Epidermal melanocyte (primary cell): ENCODE measurements at regions not wholly inside any gene's neighbourhood (a gene's known extent, or its start where the extent isn't known, plus 50 kb on each side); places are given as distances from the start of the nearest gene placed in this dataset.
"Not testable (repeated sequence)": the region's sequence is repeated elsewhere in the genome, so short reads cannot be mapped to it uniquely, and the experiment has no call there.

Experiments
- DNase-seq: peaks from one replicate; pipeline ENCODE4 v3.0.0; 2011; ENCODE audit warnings: low spot score; ENCODE audit not compliant: insufficient read length

DNA sequence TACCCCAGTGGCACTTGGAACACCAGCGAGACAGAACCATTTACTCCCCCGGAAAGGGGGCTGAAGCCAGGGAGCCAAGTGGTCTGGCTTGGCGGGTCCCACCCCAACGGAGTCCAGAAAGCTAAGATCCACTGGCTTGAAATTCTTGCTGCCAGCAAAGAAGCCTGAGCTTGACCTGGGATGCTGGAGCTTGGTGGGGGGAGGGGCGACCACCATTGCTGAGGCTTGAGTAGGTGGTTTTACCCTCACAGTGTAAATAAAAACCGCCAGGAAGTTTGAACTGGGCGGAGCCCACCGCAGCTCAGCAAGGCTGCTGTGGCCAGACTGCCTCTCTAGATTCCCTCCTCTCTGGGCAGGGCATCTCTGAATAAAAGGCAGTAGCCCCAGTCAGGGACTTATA, 62.8 kb downstream of the RPS24 start:
- DNase-seq, result not testable (repeated sequence)

DNA sequence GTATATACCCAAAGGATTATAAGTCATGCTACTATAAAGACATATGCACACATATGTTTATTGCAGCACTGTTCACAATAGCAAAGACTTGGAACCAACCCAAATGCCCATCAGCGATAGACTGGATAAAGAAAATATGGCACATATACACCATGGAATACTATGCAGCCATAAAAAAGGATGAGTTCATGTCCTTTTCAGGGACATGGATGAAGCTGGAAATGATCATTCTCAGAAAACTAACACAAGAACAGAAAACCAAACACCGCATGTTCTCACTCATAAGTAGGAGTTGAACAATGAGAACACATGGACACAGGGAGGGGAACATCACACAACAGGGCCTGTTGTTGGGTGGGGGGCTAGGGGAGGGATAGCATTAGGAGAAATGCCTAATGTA, 68.9 kb downstream of the RPS24 start:
- not testable (repeated sequence) for DNase-seq

GRCh38 chr10:78109210-78109609, 75.5 kb downstream of the RPS24 start:
- DNase-seq, result no peak

- no peak for DNase-seq
Measured at GRCh38 chr10:78115135-78115853, 81.6 kb downstream of the RPS24 start.

- no peak for DNase-seq
Measured at GRCh38 chr10:78116361-78116760, 82.7 kb downstream of the RPS24 start.

GRCh38 chr10:78118591-78118990, 84.9 kb downstream of the RPS24 start:
- DNase-seq, result no peak

DNA sequence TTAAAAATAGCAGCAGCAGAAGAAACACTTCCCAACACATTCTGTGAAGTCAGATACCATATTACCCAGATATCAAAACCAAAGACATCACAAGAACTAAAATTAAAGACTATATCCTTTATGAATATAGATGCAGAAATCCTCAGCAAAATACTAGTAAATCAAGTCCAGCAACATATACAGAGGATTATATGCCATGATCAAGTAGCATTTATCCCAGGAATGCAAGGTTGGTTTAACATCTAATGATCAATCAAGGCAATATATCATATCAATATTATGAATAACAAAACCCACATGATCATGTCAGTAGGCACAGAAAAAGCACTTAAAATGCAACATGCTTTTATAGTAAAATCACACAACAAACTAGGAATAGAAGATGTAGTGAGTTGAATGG, 88.1 kb downstream of the RPS24 start:
- DNase-seq, result no peak

GRCh38 chr10:78124167-78124566, 90.5 kb downstream of the RPS24 start:
- no peak for DNase-seq

DNA sequence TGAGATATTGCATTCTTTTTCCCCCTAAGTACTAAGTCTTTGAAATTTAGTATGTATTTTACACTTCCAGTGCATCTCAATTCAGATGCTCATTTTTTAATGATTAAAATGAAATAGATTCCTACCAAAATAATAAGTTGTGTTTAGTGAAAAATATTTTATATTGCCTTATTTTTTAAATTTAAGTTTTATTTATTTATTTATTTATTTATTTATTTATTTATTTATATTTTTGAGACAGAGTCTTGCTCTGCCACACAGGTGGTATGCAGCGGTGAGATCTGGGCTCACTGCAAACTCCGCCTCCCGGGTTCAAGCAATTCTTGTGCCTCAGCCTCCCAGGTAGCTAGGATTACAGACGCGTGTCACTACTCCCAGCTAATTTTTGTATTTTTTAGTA, 95.5 kb downstream of the RPS24 start:
- DNase-seq, result no peak

GRCh38 chr10:78130966-78131710, 97.5 kb downstream of the RPS24 start:
- DNase-seq, result no peak

DNA sequence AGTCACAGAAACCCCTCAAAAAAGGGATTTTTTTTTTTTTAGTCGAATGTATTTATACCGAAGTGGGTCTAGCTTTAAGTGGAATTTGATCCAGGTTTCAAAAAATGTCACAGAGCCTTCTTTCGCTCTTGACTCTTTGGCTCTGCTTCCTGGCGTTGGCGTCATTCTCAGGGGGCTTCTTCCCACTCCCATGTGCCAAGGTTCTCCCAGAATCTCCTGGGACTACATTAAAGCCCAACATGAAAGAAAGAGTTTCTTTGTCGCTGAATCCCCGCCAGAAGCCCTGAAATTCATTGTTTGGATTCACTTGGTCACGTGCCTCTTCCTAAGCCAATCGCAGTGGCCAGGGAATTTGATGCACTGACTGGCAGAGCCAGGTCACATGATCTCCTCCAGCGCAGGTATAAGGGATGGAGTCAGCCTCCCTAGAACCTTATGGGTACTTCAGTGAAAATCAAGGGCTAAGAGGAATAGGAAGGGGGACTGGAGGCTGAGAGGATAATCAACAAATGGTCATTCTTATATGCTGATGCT, 101.2 kb downstream of the RPS24 start:
- no peak for DNase-seq

DNA sequence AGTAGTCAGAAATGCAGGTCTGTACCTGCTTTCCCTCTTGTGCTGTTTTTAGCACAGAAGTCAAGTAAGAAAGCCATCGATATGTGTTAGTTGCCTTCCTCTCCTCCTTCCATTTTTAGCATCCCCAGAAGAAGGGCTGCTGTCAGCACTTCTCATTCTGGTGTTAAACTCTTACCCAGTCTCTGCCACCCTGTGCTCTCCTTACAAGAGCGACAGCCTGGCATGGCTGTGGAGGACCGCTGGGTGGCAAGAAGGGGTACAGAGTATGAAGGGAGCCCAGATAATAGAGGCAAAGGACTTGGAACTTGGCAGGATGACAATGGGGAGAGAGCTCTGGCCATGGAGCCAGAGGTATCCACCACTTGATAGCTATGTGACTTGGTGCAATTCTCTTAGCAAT, 103.5 kb downstream of the RPS24 start:
- DNase-seq, result no peak

DNA sequence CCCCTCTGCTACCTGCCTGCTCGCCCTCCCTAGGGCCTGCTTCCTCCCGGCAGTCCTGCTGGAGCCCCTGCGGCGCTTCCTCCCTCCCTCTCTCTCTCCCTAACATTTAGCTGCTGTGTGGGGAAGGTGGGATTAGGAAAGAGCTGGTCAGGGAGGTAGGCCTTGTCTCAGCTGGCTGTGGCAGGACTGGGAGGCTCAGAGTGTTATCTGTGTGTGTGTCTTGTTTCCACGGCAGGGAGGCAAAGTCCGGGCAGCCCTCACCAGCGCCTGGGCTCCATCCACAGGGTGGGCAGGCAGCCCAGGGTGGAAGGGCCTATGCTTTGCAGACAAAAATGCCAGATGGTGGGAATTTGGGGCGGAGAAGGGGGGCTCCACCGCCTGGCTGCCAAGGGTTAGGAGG, 105.7 kb downstream of the RPS24 start:
- DNase-seq, result no peak

DNA sequence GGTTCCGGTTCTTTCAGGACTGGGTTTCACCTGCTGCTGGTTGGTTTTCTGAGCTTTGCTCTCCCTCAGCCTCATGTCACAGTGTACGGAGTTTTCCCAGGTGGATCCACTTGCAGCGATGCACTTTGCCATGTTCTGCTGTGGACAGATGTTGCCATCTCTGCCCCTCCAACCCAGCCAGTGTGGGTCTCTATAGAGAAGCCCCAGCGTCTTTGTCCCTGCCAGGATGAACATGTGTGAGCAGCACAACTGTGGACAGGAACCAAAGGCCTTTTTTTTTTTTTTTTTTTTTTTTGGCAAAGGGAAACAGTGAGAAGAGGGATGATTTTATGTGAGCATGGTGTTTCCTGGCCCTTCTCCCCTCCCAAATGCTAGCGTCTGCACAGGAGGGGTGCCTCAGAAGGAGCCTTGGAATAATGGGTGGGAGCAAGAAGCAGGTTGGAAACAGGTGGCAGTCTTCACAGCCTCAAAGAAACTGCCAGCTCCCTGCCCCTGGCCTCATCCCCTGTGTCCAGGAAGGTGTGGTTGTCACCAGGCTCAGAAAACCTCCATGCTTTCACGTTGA, 106.5 kb downstream of the RPS24 start:
- no peak for DNase-seq

DNA sequence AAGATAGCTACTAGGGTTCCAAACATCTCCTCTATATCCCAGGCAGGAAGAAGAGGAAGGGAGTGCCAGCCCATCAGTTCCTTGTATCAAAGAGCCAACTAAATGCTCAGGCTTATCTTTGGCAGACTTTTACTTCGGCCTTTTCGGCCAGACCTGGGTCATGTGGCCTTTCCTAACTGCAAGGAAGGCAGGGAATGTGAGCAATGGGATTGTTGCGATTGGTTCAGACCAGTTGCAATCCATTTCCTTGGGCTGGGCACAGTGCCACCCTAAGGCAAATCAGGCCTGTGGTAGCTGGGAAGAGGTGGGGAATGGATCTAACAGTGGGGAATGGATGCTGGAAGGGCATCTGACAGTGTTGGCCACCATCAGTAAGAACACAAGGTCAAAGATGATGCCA, 109.9 kb downstream of the RPS24 start:
- no peak for DNase-seq

DNA sequence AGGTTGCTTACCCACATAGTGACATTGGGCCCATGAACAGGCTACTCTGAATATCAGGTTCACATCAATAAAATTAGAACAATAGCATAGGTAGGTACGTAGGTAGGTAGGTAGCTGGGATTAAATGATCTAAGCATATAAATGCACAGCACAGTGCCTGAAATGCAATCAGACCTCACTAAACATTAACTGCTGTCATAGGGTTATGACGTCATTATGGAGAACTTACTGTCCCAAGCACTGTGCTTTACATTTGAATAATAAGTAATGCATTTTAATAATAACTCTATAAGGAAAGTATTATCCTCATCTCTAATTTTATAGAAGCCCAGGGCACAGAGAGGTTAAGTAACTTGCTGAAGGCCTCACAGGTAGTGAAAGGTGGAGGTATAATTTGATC, 112.5 kb downstream of the RPS24 start:
- no peak for DNase-seq

DNA sequence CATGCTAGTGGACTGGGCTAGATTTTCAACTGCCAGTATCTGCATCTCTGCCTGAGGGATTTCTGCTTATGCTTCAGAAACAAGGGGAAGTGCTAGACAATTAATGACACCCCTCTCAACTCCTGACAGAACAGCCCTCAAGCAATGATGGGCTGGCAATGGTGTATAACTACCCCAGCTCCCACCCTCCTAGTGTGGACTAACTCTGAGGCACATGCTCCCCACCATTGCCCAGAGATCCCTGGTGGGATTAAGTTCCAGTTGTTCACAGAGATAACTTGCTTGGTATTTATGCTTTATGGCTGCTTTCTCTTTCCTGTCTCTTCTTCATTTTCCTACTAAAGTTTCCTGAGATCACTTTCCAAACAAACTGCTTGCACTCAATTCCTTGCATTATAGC, 113.5 kb downstream of the RPS24 start:
- DNase-seq, result no peak

- no peak for DNase-seq
Measured at GRCh38 chr10:78148216-78148960, 114.7 kb downstream of the RPS24 start.

GRCh38 chr10:78148961-78149612, 115.4 kb downstream of the RPS24 start:
- DNase-seq, result peak; percentile 22

DNA sequence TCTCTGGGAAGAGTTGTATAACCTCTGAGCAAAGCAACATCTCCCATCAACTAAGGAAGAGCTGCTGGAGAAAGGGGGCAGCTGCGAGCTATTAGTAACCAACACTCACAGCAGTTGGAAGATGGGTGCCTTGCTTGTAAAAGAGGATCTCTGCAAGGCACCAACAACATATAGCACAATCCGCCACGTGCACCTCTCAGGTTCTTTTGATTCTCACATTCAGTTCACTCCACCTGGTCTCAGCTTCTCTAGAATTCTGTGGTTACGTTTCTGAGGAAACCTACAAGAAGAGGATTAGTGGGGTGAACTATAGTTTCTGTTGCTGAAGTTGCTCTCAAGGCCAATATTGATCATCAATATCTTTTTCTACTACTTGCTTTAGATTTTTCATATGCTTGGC, 117.1 kb downstream of the RPS24 start:
- no peak for DNase-seq

DNA sequence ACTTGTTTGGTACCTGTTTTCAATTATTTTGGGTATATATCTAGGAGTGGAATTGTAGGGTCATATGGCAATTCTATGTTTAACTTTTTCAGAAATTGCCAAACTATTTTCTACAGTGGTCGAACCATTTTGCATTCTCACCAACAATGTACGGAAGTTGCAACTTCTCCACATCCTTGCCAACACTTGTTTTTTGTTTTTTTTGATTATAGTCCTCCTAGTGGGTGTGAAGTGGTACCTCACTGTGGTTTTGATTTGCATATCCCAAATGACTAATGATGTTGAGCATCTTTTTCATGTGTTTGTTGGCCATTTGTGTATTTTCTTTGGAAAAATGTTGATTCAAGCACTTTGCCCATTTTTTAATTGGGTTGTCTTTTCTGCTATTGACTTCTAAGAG, 122.1 kb downstream of the RPS24 start:
- no peak for DNase-seq
